CD8-positive, alpha-beta memory T cell (primary cell): ENCODE measurements at regions not wholly inside any gene's neighbourhood (a gene's known extent, or its start where the extent isn't known, plus 50 kb on each side); places are given as distances from the start of the nearest gene placed in this dataset.

ENCODE experiments used
- CTCF ChIA-PET: fragments of 350-600 bp; sonication (Branson Sonifier 250); formaldehyde crosslinking; loops from one replicate; lab custom pipeline; 2021; ENCODE audit warnings: antibody characterized with exemption; lab: Charles Lee
- POLR2A ChIA-PET: fragments of 350-600 bp; sonication (Branson Sonifier 250); formaldehyde crosslinking; loops from one replicate; lab custom pipeline; 2021; ENCODE audit warnings: antibody characterized with exemption; lab: Charles Lee
- DNase-seq, 5 donors: peaks; one replicate each; pipeline versions ENCODE4 v3.0.0 to v3.0.0-alpha.2; 2020 to 2022; ENCODE audit warnings: mixed read lengths in 1 of 5
- H3K27ac ChIP-seq: one replicate; pipeline ENCODE4 v1.7.0; 2013; ENCODE audit warnings: low read depth, mild to moderate bottlenecking, low read length, moderate library complexity
- H3K27me3 ChIP-seq: 2 replicates; pipeline ENCODE4 v1.7.0; 2013; ENCODE audit warnings: low read length, mild to moderate bottlenecking; ENCODE audit not compliant: insufficient read depth, poor library complexity, severe bottlenecking
- H3K36me3 ChIP-seq: 2 replicates; pipeline ENCODE4 v1.7.0; 2013; ENCODE audit warnings: mild to moderate bottlenecking, low read length, moderate library complexity; ENCODE audit not compliant: insufficient read depth
- H3K4me1 ChIP-seq: 2 replicates; pipeline ENCODE4 v1.7.0; 2013; ENCODE audit warnings: mild to moderate bottlenecking, low read length, moderate library complexity; ENCODE audit not compliant: insufficient read depth
- H3K4me3 ChIP-seq: 2 replicates; pipeline ENCODE4 v1.7.0; 2013; ENCODE audit warnings: mild to moderate bottlenecking, low read length
- H3K9me3 ChIP-seq: 2 replicates; pipeline ENCODE4 v1.7.0; 2013; ENCODE audit warnings: mild to moderate bottlenecking, low read length
- H3K27ac Mint-ChIP-seq, 8 donors: one replicate each; pipeline ENCODE4 v1.8.0; 2020 to 2021; ENCODE audit warnings: mixed read lengths in 8 of 8, mild to moderate bottlenecking in 6 of 8, inconsistent platforms in 3 of 8, moderate library complexity in 3 of 8
- H3K27me3 Mint-ChIP-seq, 2 donors: one replicate each; pipeline ENCODE4 v1.8.0; 2020 to 2021; ENCODE audit warnings: mixed read lengths in 2 of 2, mild to moderate bottlenecking in 1 of 2, moderate library complexity in 1 of 2
- H3K36me3 Mint-ChIP-seq, 3 donors: one replicate each; pipeline ENCODE4 v1.8.0; 2020 to 2021; ENCODE audit warnings: mixed read lengths in 3 of 3, inconsistent platforms in 1 of 3, mild to moderate bottlenecking in 1 of 3
- H3K4me1 Mint-ChIP-seq, 3 donors: one replicate each; pipeline ENCODE4 v1.8.0; 2020 to 2021; ENCODE audit warnings: mixed read lengths in 3 of 3, inconsistent platforms in 1 of 3, mild to moderate bottlenecking in 1 of 3
- H3K4me3 Mint-ChIP-seq, 7 donors: one replicate each; pipeline ENCODE4 v1.8.0; 2020 to 2021; ENCODE audit warnings: mixed read lengths in 7 of 7, mild to moderate bottlenecking in 6 of 7, moderate library complexity in 4 of 7, inconsistent platforms in 2 of 7
- H3K9me3 Mint-ChIP-seq, 5 donors: one replicate each; pipeline ENCODE4 v1.8.0; 2020 to 2022; ENCODE audit warnings: mixed read lengths in 5 of 5, mild to moderate bottlenecking in 3 of 5, moderate library complexity in 2 of 5, inconsistent platforms in 1 of 5

- Mint-ChIP-seq H3K36me3 (no peaks in the 10 kb centered on the region), H3K27ac (no peak overlapping the region), H3K4me3 (no peak overlapping the region), H3K4me1 (no peaks in the 10 kb centered on the region), H3K27me3 (peaks cover 0 to 5% of the 10 kb centered on the region in 2 donors), H3K9me3 (no peaks in the 10 kb centered on the region)
- no peaks in the 10 kb centered on the region for H3K9me3 ChIP-seq
- ChIA-PET POLR2A (no interaction called here), CTCF (interaction anchor here (1.4 kb wide), 1 partner anchor 325 kb away, joined by 3 read pairs; no protein-coding TSS in a partner anchor)
- no peaks in the 10 kb centered on the region for H3K36me3 ChIP-seq
- H3K4me1 ChIP-seq, result no peaks in the 10 kb centered on the region
- H3K4me3 ChIP-seq, result no peak overlapping the region
- DNase-seq, result no peak
- no peak overlapping the region for H3K27ac ChIP-seq
- no peaks in the 10 kb centered on the region for H3K27me3 ChIP-seq
Measured at GRCh38 chr1:116463730-116464129, 90.7 kb downstream of the ATP1A1 start.
